Fibroblast of lung (primary cell): ENCODE measurements at regions not wholly inside any gene's neighbourhood (a gene's known extent, or its start where the extent isn't known, plus 50 kb on each side); places are given as distances from the start of the nearest gene placed in this dataset.

Source experiments
- EZH2 ChIP-seq: IDR thresholded peaks from 2 replicates; pipeline ENCODE4 v1.5.1; 2012; ENCODE audit warnings: low read length, control low read depth, mild to moderate bottlenecking; ENCODE audit errors: missing control alignments
- TF ChIP-seq, protein P1 (sequence below), 2 donors: IDR thresholded peaks in 1 of 2; conservative IDR thresholded peaks in 1 of 2; 1 replicate in 1 of 2; 2 replicates in 1 of 2; pipeline ENCODE4 v1.5.1; 2011 to 2012; ENCODE audit warnings: low read length in 2 of 2, control low read depth in 1 of 2, inconsistent platforms in 1 of 2, low read depth in 1 of 2, mild to moderate bottlenecking in 1 of 2

DNA sequence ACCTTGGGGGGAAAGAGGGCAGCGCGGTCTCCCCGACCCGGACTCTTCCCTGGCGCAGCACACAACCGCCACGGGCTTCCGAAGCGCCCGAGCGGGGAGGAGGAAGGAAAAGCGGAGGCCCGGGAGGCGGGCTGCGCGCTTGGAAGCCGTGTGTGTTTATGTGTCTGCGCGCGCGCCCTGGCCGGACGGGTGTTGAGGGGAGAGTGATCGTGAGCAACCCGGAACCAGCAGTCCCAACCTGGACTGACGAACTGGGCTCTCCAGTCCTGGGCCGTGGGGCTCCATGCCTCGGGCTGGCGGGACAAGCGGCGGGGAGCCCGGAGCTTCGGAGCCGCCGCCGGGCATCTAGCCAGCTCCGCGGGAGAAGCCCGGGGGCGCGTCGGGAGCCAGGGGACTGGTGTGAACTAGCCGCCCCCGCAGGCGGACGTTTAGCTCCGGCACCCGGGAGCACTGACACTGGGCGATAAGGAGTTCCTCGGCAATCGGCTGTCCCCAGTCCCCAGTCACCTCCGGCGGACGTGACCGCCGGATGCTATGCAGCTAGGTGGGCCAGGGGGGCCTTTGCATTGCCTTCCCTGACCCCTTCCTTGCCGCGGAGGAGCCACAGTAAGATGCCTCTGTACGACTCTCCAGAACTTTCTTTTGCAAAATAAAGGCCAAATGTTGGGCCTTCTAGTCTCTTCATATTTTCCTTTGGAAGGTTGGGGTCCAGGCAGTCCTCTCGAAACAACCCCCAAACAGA, 74.8 kb upstream of the BCOR start:
- TF ChIP-seq, protein P1, sequence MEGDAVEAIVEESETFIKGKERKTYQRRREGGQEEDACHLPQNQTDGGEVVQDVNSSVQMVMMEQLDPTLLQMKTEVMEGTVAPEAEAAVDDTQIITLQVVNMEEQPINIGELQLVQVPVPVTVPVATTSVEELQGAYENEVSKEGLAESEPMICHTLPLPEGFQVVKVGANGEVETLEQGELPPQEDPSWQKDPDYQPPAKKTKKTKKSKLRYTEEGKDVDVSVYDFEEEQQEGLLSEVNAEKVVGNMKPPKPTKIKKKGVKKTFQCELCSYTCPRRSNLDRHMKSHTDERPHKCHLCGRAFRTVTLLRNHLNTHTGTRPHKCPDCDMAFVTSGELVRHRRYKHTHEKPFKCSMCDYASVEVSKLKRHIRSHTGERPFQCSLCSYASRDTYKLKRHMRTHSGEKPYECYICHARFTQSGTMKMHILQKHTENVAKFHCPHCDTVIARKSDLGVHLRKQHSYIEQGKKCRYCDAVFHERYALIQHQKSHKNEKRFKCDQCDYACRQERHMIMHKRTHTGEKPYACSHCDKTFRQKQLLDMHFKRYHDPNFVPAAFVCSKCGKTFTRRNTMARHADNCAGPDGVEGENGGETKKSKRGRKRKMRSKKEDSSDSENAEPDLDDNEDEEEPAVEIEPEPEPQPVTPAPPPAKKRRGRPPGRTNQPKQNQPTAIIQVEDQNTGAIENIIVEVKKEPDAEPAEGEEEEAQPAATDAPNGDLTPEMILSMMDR (conservative IDR thresholded peaks at IDR 0.05 in 1 of 2, IDR thresholded peaks at IDR 0.05 in 1 of 2; ENCODE audit: low read depth in 1 of 2, low read length in 2 of 2): no peak
- TF ChIP-seq EZH2: no peak
